Right lobe of liver (tissue), 6 donors: ENCODE measurements at regions not wholly inside any gene's neighbourhood (a gene's known extent, or its start where the extent isn't known, plus 50 kb on each side); places are given as distances from the start of the nearest gene placed in this dataset.

Experiments used
- ATAC-seq, 4 donors: fragments of 200-7000 bp; cut with Tn5 transposase; one replicate each; pipeline ENCODE4 v1.9.1; 2020; ENCODE audit warnings: mild to moderate bottlenecking in 4 of 4, moderate library complexity in 4 of 4
- DNase-seq, 3 donors: peaks; one replicate each; pipeline ENCODE4 v3.0.0-alpha.2; 2020
- H3K27ac ChIP-seq, 3 donors: fragments of 200-600 bp; one replicate each; pipeline ENCODE4 v1.8.0; 2022
- H3K27me3 ChIP-seq, 2 donors: fragments of 200-600 bp; one replicate each; pipeline ENCODE4 v1.8.0; 2022
- H3K36me3 ChIP-seq, 4 donors: fragments of 200-600 bp; sonication (generic) in 1 of 4; one replicate each; pipeline versions ENCODE4 v1.5.1 to v1.8.0; 2017 to 2022; ENCODE audit warnings: control low read depth in 1 of 4
- H3K4me1 ChIP-seq, 4 donors: fragments of 200-600 bp; sonication (generic) in 1 of 4; one replicate each; pipeline versions ENCODE4 v1.5.1 to v1.8.0; 2017 to 2022; ENCODE audit warnings: control low read depth in 1 of 4
- H3K4me3 ChIP-seq, 3 donors: fragments of 200-600 bp; one replicate each; pipeline ENCODE4 v1.8.0; 2022
- H3K9me3 ChIP-seq, 4 donors: fragments of 200-600 bp; sonication (generic) in 1 of 4; one replicate each; pipeline versions ENCODE4 v1.5.1 to v1.8.0; 2017 to 2022; ENCODE audit warnings: control low read depth in 1 of 4
- CTCF ChIP-seq, 4 donors: fragments of 200-600 bp in 3 of 4; fragments of 450-650 bp in 1 of 4; IDR thresholded peaks; one replicate each; pipeline versions ENCODE4 v1.5.1 to v1.8.0; 2016 to 2022; ENCODE audit warnings: antibody characterized with exemption in 4 of 4, mild to moderate bottlenecking in 2 of 4
- POLR2A ChIP-seq: fragments of 450-650 bp; IDR thresholded peaks from one replicate; pipeline ENCODE4 v1.6.1; 2017; ENCODE audit warnings: antibody characterized with exemption, mild to moderate bottlenecking
- WGBS: methylation state at CpG from one replicate; pipeline ENCODE4 v1.1.6; 2018; ENCODE audit warnings: low coverage, low lambda C conversion rate; ENCODE audit not compliant: insufficient coverage; ENCODE audit errors: missing lambda C conversion rate; 5-methylcytosine and 5-hydroxymethylcytosine counted together
- intact Hi-C, 2 donors: fragments of 100-400 bp; cut with DNase I; formaldehyde crosslinking; loops; one replicate each; pipeline versions ENCODE4 v1.11.2 to v1.14.1; 2022
- donor health status: DM: no; HTN: yes; CAD: no.
- donor health status: DM: no; HTN: no; CAD: no.
- donor health status: DM: no; HTN: no; CAD: no.
- donor health status: DM: no; HTN: yes; CAD: no.
- donor health status: DM: no; HTN: yes; CAD: no.

- H3K36me3 ChIP-seq = no peaks in the 10 kb centered on the region
- H3K4me1 ChIP-seq = no peaks in the 10 kb centered on the region
- no peak overlapping the region for H3K27ac ChIP-seq
- H3K9me3 ChIP-seq = no peaks in the 10 kb centered on the region
- TF ChIP-seq POLR2A (no peak), CTCF (IDR thresholded peaks at IDR 0.05) (no peak)
- no peaks in the 10 kb centered on the region for H3K27me3 ChIP-seq
- WGBS = no CpG with 5 or more reads among the region's 4 CpGs
- H3K4me3 ChIP-seq = no peak overlapping the region
- intact Hi-C loops = no loop called here
- peak in 1 of 4 donors; percentile 29 for ATAC-seq
- DNase-seq = no peak
Measured at GRCh38 chr15:24748812-24749439, 73.4 kb downstream of the NPAP1 start.

GRCh38 chr15:24752354-24752753 lies 76.8 kb downstream of the NPAP1 start:
- WGBS = 36% methylated on average over 3 of the region's 3 CpGs
- ATAC-seq (no peak), DNase-seq (no peak)
- TF ChIP-seq POLR2A (no peak), CTCF (IDR thresholded peaks at IDR 0.05) (no peak)
- intact Hi-C loops = no loop called here
- Histone ChIP-seq H3K27ac (no peak overlapping the region), H3K36me3 (no peaks in the 10 kb centered on the region), H3K27me3 (no peaks in the 10 kb centered on the region), H3K4me3 (no peak overlapping the region), H3K9me3 (no peaks in the 10 kb centered on the region), H3K4me1 (no peaks in the 10 kb centered on the region)

GRCh38 chr15:24756101-24756500 lies 80.5 kb downstream of the NPAP1 start:
- TF ChIP-seq CTCF (IDR thresholded peaks at IDR 0.05) (no peak), POLR2A (no peak)
- DNase-seq (no peak), ATAC-seq (no peak)
- WGBS = 86% methylated on average over 3 of the region's 5 CpGs
- no peak overlapping the region for H3K27ac ChIP-seq
- H3K4me3 ChIP-seq = no peak overlapping the region
- H3K9me3 ChIP-seq = no peaks in the 10 kb centered on the region
- intact Hi-C loops = no loop called here
- no peaks in the 10 kb centered on the region for H3K4me1 ChIP-seq
- H3K27me3 ChIP-seq = no peaks in the 10 kb centered on the region
- H3K36me3 ChIP-seq = no peaks in the 10 kb centered on the region

GRCh38 chr15:24760066-24760465 lies 84.5 kb downstream of the NPAP1 start:
- WGBS = 45% methylated on average over 7 of the region's 7 CpGs
- DNase-seq (no peak), ATAC-seq (no peak)
- intact Hi-C loops = no loop called here
- Histone ChIP-seq H3K4me1 (no peaks in the 10 kb centered on the region), H3K27me3 (no peaks in the 10 kb centered on the region), H3K27ac (no peak overlapping the region), H3K36me3 (no peaks in the 10 kb centered on the region), H3K9me3 (no peaks in the 10 kb centered on the region), H3K4me3 (no peak overlapping the region)
- TF ChIP-seq CTCF (IDR thresholded peaks at IDR 0.05) (no peak), POLR2A (no peak)
